Coronary artery (tissue), 2 donors: ENCODE measurements at regions not wholly inside any gene's neighbourhood (a gene's known extent, or its start where the extent isn't known, plus 50 kb on each side); places are given as distances from the start of the nearest gene placed in this dataset.
"Not testable (repeated sequence)": the region's sequence is repeated elsewhere in the genome, so short reads cannot be mapped to it uniquely, and the experiment has no call there.

Experiments used
- DNase-seq: peaks from one replicate; pipeline ENCODE4 v3.0.0-alpha.2; 2017; ENCODE audit warnings: low spot score
- H3K27ac ChIP-seq, 2 donors: fragments of 200-600 bp; sonication (generic); one replicate each; pipeline ENCODE4 v1.5.1; 2016 to 2019
- H3K4me3 ChIP-seq: fragments of 200-600 bp; sonication (generic); 2 replicates; pipeline ENCODE4 v1.5.1; 2016; ENCODE audit warnings: mild to moderate bottlenecking, moderate library complexity
- TF ChIP-seq, protein P1 (sequence below): fragments of 200-600 bp; sonication (generic); IDR thresholded peaks from one replicate; pipeline ENCODE4 v1.5.1; 2019; ENCODE audit warnings: antibody characterized with exemption

DNA sequence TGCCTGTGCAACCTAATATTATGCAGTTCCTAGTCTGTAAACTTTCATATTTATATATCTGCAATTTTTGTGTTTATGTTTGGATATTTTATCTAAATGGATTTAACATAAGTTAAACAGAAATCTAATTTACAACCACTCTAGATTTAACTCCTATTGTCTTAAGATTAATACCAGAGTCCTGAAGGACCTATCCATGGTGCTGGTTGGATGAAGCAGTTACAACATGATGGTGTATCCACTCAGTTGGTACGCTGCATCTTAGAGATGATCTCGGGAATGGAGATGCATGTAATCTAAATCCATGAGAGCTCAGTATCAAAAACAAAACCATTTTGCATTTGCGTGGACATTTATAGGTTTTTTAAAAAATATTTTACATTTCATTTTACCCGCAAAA, 745.9 kb upstream of the SLC8A1 start:
- Histone ChIP-seq H3K4me3 (no peak overlapping the region), H3K27ac (no peak overlapping the region)
- no peak for DNase-seq
- TF ChIP-seq, protein P1, sequence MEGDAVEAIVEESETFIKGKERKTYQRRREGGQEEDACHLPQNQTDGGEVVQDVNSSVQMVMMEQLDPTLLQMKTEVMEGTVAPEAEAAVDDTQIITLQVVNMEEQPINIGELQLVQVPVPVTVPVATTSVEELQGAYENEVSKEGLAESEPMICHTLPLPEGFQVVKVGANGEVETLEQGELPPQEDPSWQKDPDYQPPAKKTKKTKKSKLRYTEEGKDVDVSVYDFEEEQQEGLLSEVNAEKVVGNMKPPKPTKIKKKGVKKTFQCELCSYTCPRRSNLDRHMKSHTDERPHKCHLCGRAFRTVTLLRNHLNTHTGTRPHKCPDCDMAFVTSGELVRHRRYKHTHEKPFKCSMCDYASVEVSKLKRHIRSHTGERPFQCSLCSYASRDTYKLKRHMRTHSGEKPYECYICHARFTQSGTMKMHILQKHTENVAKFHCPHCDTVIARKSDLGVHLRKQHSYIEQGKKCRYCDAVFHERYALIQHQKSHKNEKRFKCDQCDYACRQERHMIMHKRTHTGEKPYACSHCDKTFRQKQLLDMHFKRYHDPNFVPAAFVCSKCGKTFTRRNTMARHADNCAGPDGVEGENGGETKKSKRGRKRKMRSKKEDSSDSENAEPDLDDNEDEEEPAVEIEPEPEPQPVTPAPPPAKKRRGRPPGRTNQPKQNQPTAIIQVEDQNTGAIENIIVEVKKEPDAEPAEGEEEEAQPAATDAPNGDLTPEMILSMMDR, result no peak

DNA sequence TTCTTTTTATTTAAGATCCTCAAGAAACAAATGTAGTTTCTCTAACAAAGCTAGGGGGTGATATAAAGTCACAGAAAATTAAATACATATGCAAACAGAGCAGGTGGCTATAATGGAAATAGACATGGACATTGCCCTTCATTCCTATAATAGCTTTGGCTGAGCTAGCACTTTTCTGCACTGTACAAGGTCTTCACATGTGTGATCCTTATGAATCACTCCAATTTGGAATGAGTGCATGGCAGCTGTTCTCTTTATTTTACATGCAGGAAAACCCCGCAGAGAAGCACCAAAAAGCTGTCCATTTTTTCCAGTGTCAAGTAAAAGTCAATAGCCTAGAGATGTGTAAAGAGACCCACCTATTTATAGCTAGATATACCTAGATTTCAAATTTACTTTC, 747.4 kb upstream of the SLC8A1 start:
- TF ChIP-seq, protein P1, result no peak

DNA sequence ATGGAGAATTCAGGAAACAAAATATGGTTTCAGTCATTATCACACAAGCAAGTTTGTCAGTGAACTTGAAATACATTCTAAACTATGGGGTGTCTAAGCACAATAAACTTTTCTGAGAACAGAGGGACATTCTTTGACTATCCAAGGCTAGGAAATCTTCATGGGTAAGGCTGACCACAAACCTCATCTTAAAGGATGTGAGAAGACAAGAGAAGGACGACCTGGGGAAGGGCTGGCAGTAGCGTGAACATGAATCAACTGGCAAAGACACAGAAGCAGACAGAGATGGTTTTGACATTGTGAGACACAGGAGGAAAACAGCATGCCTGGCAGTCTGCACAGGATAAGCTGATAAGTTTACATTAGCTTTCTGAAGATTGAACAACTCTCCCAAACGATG, 752.4 kb upstream of the SLC8A1 start:
- no peak for DNase-seq
- H3K27ac ChIP-seq, result no peak overlapping the region
- TF ChIP-seq, protein P1, result no peak
- H3K4me3 ChIP-seq, result no peak overlapping the region

More for the DNA sequence above, 747.4 kb upstream of the SLC8A1 start:
- Histone ChIP-seq H3K27ac (no peak overlapping the region), H3K4me3 (no peak overlapping the region)
- DNase-seq, result no peak

DNA sequence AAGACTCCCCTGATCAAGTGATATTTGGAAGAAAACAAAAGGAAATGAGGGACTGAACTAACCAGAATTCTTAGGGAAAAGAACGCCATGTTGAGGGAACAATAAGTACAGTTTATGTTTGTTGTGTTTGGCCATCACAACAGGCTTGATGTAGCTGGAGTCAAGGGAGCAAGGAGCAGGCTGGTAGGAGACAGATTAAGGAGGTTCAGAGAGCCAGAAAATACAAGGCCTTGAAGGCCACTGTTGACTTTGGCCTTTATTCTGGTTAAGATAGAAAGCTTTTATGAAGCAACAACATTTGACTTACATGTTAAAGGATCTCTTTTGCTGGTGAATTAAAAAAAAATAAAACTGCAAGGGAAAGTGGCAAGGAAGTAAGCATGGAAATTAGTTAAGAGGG, 754.1 kb upstream of the SLC8A1 start:
- H3K27ac ChIP-seq, result no peak overlapping the region
- TF ChIP-seq, protein P1, result no peak
- no peak for DNase-seq
- H3K4me3 ChIP-seq, result no peak overlapping the region

DNA sequence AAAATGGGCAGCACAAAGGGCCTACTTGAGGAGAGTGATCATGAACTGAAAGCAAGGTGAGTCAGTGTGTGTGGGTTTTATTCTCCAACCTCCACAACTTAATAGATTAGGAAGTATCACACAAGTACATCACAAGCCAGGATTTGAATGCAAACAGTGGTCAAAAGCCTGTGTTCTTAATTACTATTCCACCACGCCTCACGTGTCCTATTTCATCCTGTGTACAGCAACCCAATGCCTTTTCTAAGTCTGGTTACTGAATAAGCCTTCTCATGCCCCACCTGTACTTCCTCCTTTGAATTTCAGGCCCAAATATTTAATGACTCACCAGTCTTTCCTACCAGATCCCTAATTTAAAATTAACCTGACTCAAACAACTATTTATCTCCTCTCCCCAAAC, 755.7 kb upstream of the SLC8A1 start:
- Histone ChIP-seq H3K4me3 (no peak overlapping the region), H3K27ac (no peak overlapping the region)
- TF ChIP-seq, protein P1, result no peak
- no peak for DNase-seq

DNA sequence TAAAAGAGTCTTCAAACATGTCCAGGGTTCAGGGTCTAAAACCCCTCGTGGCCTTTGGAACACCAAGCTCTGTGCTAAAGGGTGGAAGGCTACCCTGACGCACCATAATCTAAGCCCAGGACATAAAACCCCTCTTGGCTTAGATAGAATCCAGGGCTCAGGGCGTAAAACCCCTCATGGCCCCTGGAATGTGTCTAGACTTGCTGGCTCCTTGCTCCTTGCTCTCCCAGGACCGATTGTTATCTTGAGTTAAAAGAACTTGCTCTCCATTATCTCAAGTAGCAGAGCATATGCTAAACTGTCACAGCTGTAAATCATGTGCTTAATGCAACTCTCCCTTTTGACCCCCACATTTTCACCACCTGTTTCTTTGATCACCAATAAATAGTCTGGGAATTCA, 758.1 kb upstream of the SLC8A1 start:
- not testable (repeated sequence) for H3K27ac ChIP-seq, H3K4me3 ChIP-seq, DNase-seq

DNA sequence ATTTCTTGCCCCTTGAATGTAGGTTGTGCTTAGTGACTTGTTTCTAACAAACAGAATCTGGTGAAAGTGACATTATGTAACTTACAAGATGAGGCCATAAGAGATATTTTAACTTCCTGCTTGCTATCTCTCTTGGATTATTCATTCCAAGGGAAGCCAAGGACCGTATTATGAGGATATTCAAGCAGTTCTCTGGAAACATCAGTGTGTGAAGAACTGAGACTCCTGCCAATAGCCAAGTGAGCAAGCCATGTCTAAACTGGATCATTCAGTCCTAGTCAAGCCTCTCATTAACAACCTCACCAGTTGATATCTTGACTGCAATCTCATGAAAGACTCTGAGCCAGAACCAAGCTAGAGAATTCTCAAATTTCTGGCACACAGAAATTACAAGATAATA, 765.1 kb upstream of the SLC8A1 start:
- TF ChIP-seq, protein P1, result no peak
- no peak overlapping the region for H3K27ac ChIP-seq
- DNase-seq, result no peak
- H3K4me3 ChIP-seq, result no peak overlapping the region

DNA sequence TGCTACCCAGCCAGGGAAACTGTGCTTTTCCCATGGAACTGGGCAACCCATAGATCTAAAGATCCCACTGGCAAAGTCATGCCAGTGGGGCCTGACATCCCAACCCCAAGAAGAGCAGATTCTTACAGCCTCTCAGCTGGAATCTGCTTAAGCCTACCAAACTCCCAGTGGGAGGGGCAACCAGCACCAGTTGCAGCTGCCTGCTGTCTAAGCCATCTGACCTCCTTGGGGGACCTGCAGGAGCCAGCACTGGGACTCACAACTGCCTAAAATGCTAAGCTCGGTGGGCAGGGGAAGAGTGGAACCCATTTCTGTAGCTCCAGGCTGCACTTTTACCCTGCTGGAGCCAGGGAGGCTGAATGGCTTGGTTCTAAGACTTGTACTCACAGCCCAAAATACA, 770.7 kb upstream of the SLC8A1 start:
- Histone ChIP-seq H3K4me3 (no peak overlapping the region), H3K27ac (no peak overlapping the region)
- TF ChIP-seq, protein P1, result no peak
- no peak for DNase-seq
